ENCODE measurements at regions not wholly inside any gene's neighbourhood (a gene's known extent, or its start where the extent isn't known, plus 50 kb on each side); places are given as distances from the start of the nearest gene placed in this dataset.

- TF ChIP-seq RFX5 (IDR thresholded peaks at IDR 0.05; ENCODE audit: low read length) (no peak), GABPA (IDR thresholded peaks at IDR 0.05; ENCODE audit: low read depth) (no peak), CTCF (IDR thresholded peaks at IDR 0.05) (no peak; the same call in 1 of the 2 replicates), EZH2phosphoT487 (IDR thresholded peaks at IDR 0.05; ENCODE audit: borderline replicate concordance, low read depth) (no peak), JUND (IDR thresholded peaks at IDR 0.05) (no peak), SMC3 (IDR thresholded peaks at IDR 0.05; ENCODE audit: low read depth, low read length) (no peak)
These were observed 61.7 kb upstream of the FBRSL1 start for GRCh38 chr12:132427999-132428935.
